CD4-positive, alpha-beta T cell treated with Interferon alpha-2 for 1 hour (primary cell): ENCODE measurements at regions not wholly inside any gene's neighbourhood (a gene's known extent, or its start where the extent isn't known, plus 50 kb on each side); places are given as distances from the start of the nearest gene placed in this dataset.
"Not testable (repeated sequence)": the region's sequence is repeated elsewhere in the genome, so short reads cannot be mapped to it uniquely, and the experiment has no call there.

Source experiments
- DNase-seq, 2 donors: peaks; one replicate each; pipeline ENCODE4 v3.0.0-alpha.2; 2020 to 2022

GRCh38 chr12:40172879-40173278 lies 51.9 kb upstream of the LRRK2 start:
- DNase-seq = no peak

DNA sequence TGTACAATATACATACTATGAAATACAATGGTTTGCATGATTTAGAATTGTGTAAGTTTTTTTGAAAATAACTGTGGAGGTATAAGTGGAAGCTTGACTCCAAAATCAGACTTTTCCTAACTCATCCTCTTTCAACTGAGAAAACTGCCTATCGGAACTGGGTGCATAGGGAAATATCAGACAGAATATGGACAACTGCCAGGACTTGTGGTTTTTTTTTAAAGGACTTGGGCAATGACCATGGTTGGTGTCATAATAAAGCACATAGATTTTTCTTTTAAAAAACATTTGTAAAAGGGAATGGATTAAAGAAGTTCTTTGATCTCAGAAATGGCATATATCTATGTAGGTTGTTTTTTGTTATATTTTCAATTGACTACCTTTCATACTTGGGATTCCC lies 53.3 kb upstream of the LRRK2 start:
- DNase-seq = no peak

DNA sequence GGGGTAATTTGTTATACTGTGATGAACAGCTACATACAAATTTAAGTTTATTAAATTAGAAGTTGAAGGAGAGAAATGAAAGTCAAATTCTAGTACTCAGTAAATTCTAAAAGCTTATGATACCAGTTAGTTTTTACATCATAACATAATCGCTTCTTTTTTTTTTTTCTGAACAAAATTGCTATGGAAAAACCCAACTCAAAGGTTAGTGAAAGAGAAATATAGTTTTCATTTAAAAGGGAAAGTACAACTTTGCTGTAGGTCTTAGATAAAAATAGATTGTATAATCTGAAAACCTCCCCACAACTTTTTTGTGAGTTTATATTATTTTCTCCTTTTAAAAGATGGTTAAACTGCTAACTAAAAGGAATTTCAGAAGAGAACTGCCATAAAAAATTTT lies 53.7 kb upstream of the LRRK2 start:
- DNase-seq = no peak

DNA sequence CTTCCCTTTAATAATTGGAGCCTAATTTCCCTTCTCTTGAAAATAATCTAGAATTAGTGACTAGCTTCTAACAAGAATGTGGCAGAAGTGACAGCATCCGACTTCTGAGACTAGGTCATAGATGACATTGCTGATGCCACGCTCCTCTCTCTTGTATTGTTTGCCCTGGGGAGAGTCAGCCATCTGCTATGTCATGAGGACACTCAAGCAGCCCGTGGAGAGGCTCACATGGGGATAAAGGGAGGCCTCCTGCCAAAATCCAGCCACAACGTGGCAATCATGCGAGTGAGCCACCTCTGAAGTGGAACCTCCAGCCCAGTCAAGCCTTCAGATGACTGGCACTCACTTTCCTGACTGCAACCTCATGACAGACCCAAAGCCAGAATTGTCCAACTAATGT lies 54.2 kb upstream of the LRRK2 start:
- DNase-seq = no peak

GRCh38 chr12:40168868-40169267 lies 55.9 kb upstream of the LRRK2 start:
- peak in 1 of 2 donors; percentile 11 for DNase-seq

DNA sequence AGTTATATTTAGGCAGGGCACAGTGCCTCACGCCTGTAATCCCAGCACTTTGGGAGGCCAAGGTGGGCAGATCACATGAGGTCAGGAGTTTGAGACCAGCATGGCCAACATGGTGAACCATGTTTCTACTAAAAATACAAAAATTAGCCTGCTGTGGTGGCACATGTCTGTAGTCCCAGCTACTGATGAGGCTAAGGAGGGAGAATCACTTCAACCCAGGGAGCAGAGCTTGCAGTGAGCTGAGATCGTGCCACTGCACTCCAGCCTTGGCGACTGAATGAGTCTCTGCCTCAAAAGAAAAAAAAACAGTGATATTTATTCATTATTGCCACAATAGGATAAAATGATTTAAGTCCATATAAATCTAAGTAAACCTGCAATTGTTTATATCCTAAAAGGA lies 56.4 kb upstream of the LRRK2 start:
- not testable (repeated sequence) for DNase-seq

- no peak for DNase-seq
Observed at GRCh38 chr12:40168001-40168400, 56.8 kb upstream of the LRRK2 start.

DNA sequence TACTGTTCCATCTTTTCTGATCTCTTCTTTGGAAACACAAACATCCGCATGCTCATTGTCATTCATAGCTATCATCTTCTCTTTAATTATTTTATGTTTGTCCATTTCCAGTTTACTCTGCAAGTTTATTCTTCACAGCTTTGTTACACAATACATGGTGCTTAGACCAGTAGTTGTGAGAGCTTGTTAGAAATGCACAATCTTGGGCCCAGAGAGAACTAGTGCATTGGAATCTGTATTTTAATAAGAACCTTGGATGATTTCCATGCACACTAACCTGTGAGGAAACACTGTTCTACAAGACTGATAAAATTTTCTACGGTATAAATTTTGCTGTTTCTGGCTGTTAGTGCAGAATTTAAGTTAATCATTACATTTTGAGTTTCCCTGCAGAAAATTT lies 59.3 kb upstream of the SLC2A13 start:
- no peak for DNase-seq

DNA sequence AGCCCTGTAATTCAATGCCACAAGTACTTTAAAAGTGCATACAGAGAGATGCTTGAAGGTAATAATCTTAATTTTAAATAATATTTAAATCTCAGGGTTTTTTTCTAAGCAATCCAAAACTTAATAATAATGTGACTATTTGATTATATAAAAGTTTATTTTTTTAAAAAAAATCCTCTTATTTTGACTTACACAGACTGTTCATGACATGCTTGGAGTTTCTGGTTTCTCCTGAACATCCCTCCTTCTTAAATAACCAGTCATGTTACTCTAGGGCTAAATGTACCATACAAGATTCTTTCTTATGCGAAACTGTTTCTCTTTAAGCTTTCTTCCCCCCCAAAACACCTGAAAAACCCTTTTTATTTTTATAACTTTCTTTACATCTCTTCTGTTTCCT lies 58.2 kb upstream of the SLC2A13 start:
- DNase-seq = no peak

GRCh38 chr12:40162033-40162432 lies 56.2 kb upstream of the SLC2A13 start:
- no peak for DNase-seq

- peak in 1 of 2 donors; percentile 6 for DNase-seq
Observed at GRCh38 chr12:40158592-40159111, 52.8 kb upstream of the SLC2A13 start.

DNA sequence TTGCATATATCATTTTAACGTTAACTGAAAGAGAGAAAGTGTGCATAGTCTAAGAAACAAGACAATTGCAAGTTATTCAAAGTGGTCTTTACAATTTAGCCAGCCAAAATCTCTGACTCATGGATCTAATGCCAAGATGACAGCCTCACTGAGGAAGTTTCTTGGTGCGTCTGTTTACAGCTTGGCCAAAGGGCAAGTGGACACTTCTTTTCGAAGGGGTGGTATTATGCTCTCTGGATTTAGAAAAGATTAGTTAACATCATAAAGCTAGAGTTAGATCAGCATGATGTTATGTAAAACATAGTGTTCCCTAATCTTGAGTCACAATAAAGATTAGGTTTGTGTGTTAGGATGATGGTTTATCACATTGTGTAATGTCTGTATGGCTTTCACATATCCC lies 51.5 kb upstream of the SLC2A13 start:
- DNase-seq = no peak

DNA sequence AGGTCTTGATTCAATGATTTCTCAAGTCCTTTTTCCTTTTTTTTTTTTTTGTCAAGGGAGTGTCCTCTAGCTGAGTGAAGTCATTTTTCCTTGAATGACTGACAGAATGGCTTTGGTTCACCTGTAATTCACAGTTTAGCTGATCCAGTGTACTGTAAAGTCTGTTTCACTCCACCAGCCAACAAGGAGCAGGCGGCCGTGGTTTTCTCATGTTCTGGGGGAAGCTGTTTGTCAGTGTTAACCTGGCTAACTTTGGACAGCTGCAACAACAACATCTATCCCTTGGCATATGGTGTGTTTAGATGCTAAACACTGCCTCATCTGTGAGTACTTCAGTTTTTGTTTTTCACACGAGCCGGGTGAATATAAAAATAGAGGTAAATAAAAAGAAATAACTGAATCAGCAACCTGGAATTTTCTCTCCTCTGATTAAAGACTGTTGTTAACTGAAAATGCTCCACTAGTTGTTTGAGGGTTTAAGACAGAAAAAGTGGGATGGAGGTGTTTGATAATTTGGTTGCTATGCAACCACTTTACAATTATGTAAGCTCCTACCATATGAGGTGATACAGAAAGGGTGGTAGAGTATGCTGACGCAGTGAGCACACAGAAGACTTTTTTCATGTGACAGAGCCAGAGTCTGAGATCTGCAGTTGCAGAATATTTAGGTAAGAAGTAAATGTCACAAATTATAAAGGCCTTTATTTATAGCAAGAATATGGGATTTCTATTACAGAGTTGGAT lies 50.3 kb upstream of the SLC2A13 start:
- DNase-seq = no peak
